Loucy (cell line): ENCODE measurements at regions not wholly inside any gene's neighbourhood (a gene's known extent, or its start where the extent isn't known, plus 50 kb on each side); places are given as distances from the start of the nearest gene placed in this dataset.

Source experiments
- H2AFZ ChIP-seq: fragments of 200-600 bp; sonication (generic); 2 replicates; pipeline ENCODE4 v1.6.0; 2016; ENCODE audit warnings: antibody characterized with exemption, mild to moderate bottlenecking, low read length, moderate library complexity
- H3F3A ChIP-seq: fragments of 200-600 bp; 2 replicates; pipeline ENCODE4 v1.6.0; 2016; ENCODE audit warnings: antibody characterized with exemption, low read depth, mild to moderate bottlenecking
- H3K27me3 ChIP-seq: fragments of 200-600 bp; sonication (generic); 2 replicates; pipeline ENCODE4 v1.6.1; 2014; ENCODE audit warnings: low read length, mild to moderate bottlenecking; ENCODE audit not compliant: insufficient read depth, poor library complexity, severe bottlenecking
- H3K36me3 ChIP-seq: fragments of 200-600 bp; sonication (generic); 2 replicates; pipeline ENCODE4 v1.6.1; 2016; ENCODE audit warnings: low read length; ENCODE audit not compliant: insufficient read depth
- H3K4me1 ChIP-seq: fragments of 200-600 bp; sonication (generic); 2 replicates; pipeline ENCODE4 v1.5.1; 2014; ENCODE audit warnings: low read length, mild to moderate bottlenecking; ENCODE audit not compliant: insufficient read depth, poor library complexity, severe bottlenecking
- H3K4me2 ChIP-seq: fragments of 200-600 bp; sonication (generic); 2 replicates; pipeline ENCODE4 v1.6.0; 2014; ENCODE audit warnings: antibody characterized with exemption, low read length, low read depth, mild to moderate bottlenecking; ENCODE audit not compliant: poor library complexity, severe bottlenecking
- H3K4me3 ChIP-seq: fragments of 200-600 bp; sonication (generic); 2 replicates; pipeline ENCODE4 v1.5.1; 2014; ENCODE audit warnings: low read length, mild to moderate bottlenecking, mixed read lengths; ENCODE audit not compliant: poor library complexity, severe bottlenecking
- H3K79me2 ChIP-seq: fragments of 200-600 bp; sonication (generic); 2 replicates; pipeline ENCODE4 v1.6.1; 2014; ENCODE audit warnings: low read length; ENCODE audit not compliant: insufficient read depth
- H3K9ac ChIP-seq: fragments of 200-600 bp; sonication (generic); 2 replicates; pipeline ENCODE4 v1.6.0; 2014; ENCODE audit warnings: mild to moderate bottlenecking, low read depth, low read length, moderate library complexity; ENCODE audit not compliant: poor library complexity, severe bottlenecking
- H3K9me2 ChIP-seq: fragments of 200-600 bp; sonication (generic); replicated peaks from 2 replicates; pipeline ENCODE4 v1.6.1; 2016; ENCODE audit warnings: low read depth, low read length, mixed read lengths
- H3K9me3 ChIP-seq: fragments of 200-600 bp; sonication (generic); 2 replicates; pipeline ENCODE4 v1.6.1; 2014; ENCODE audit warnings: mild to moderate bottlenecking, antibody characterized with exemption, low read length, low read depth; ENCODE audit not compliant: insufficient read depth
- H4K20me1 ChIP-seq: fragments of 200-600 bp; sonication (generic); 2 replicates; pipeline ENCODE4 v1.6.0; 2014; ENCODE audit warnings: antibody characterized with exemption, low read length, mild to moderate bottlenecking; ENCODE audit not compliant: insufficient read depth, poor library complexity, severe bottlenecking
- CTCF ChIP-seq: fragments of 200-600 bp; sonication (generic); conservative IDR thresholded peaks from 2 replicates; pipeline ENCODE4 v1.5.1; 2014; ENCODE audit warnings: mild to moderate bottlenecking, antibody characterized with exemption, low read length
- EZH2phosphoT487 ChIP-seq: fragments of 200-600 bp; IDR thresholded peaks from 2 replicates; pipeline ENCODE4 v1.6.1; 2018; ENCODE audit warnings: antibody characterized with exemption, mild to moderate bottlenecking, moderate library complexity, borderline replicate concordance

GRCh38 chr2:41940745-41941063 lies 107.1 kb upstream of the PKDCC start:
- H3K4me2 ChIP-seq = no peak overlapping the region
- no peak overlapping the region for H3K9ac ChIP-seq
- no peaks in the 10 kb centered on the region for H3K9me3 ChIP-seq
- no peaks in the 10 kb centered on the region for H3K36me3 ChIP-seq
- TF ChIP-seq EZH2phosphoT487 (no peak), CTCF (no peak)
- H2AFZ ChIP-seq = no peak overlapping the region
- H4K20me1 ChIP-seq = no peaks in the 10 kb centered on the region
- H3F3A ChIP-seq = no peaks in the 10 kb centered on the region
- H3K9me2 ChIP-seq = no peaks in the 10 kb centered on the region
- no peaks in the 10 kb centered on the region for H3K79me2 ChIP-seq
- no peak overlapping the region for H3K4me3 ChIP-seq
- H3K4me1 ChIP-seq = no peaks in the 10 kb centered on the region
- H3K27me3 ChIP-seq = no peaks in the 10 kb centered on the region

GRCh38 chr2:41941831-41942230 lies 106.0 kb upstream of the PKDCC start:
- no peak overlapping the region for H2AFZ ChIP-seq
- no peak overlapping the region for H3K4me2 ChIP-seq
- no peaks in the 10 kb centered on the region for H4K20me1 ChIP-seq
- no peak for TF ChIP-seq EZH2phosphoT487
- no peak for TF ChIP-seq CTCF
- no peaks in the 10 kb centered on the region for H3K36me3 ChIP-seq
- H3K79me2 ChIP-seq = no peaks in the 10 kb centered on the region
- H3K27me3 ChIP-seq = no peaks in the 10 kb centered on the region
- H3K4me1 ChIP-seq = no peaks in the 10 kb centered on the region
- no peak overlapping the region for H3K9ac ChIP-seq
- no peak overlapping the region for H3K4me3 ChIP-seq
- no peaks in the 10 kb centered on the region for H3K9me2 ChIP-seq
- no peaks in the 10 kb centered on the region for H3K9me3 ChIP-seq
- H3F3A ChIP-seq = no peaks in the 10 kb centered on the region

- Histone ChIP-seq H2AFZ (no peak overlapping the region), H3K27me3 (no peaks in the 10 kb centered on the region), H3K9me3 (no peaks in the 10 kb centered on the region), H4K20me1 (no peaks in the 10 kb centered on the region), H3K9ac (no peak overlapping the region), H3K4me3 (no peak overlapping the region), H3K4me1 (no peaks in the 10 kb centered on the region), H3K9me2 (no peaks in the 10 kb centered on the region), H3K36me3 (no peaks in the 10 kb centered on the region), H3K79me2 (no peaks in the 10 kb centered on the region), H3K4me2 (no peak overlapping the region), H3F3A (no peaks in the 10 kb centered on the region)
- no peak for TF ChIP-seq CTCF
- no peak for TF ChIP-seq EZH2phosphoT487
Measured at GRCh38 chr2:41942278-41942677, 105.5 kb upstream of the PKDCC start.
